ENCODE measurements at regions not wholly inside any gene's neighbourhood (a gene's known extent, or its start where the extent isn't known, plus 50 kb on each side); places are given as distances from the start of the nearest gene placed in this dataset.

DNA sequence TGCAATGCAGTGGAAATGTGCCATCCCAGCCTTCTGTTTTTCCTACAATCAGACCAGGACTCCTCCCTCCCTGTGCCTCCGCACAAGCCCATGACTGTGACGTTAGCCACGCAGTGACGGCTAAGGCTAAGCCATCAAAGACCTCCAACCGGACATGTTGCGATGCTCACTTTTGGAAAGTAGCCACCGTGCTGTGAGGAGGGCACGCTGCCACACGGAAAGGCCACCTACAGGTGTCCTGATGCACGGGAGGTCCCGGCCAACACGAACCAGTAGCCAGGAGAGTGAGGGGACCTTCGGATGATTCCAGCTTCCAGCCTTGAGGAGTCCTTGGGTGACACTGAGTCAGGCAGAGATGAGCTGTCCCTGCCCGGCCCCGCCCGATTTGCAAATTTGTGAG is 53.9 kb downstream of the FOXL1 start:
- no peak for DNase-seq (ENCODE audit: low spot score)

DNA sequence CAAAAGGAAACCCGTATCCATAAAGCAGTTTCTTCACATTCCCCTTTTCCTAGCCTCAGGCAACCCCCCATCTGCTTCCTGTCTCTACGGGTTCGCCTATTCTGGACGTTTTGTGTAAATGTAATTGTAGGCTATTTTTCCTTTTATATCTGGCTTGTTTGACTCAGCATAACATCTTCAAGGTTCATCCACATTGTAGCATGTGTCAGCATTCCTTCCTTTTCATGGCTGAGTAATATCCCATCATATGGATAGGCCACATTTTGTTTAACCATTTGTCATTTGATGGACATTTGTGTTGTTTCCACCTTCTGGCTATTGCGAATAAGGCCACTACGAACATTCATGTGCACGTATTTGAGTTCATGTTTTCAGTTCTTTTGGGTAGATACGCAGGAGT is 54.6 kb downstream of the FOXL1 start:
- no peak for DNase-seq (ENCODE audit: low spot score)

GRCh38 chr16:86634292-86634691 is 55.9 kb downstream of the FOXL1 start:
- DNase-seq (ENCODE audit: low spot score): no peak

- no peak for DNase-seq (ENCODE audit: low spot score)
Measured at GRCh38 chr16:86635176-86635876, 57.0 kb downstream of the FOXL1 start.

- no peak for DNase-seq (ENCODE audit: low spot score)
Measured at GRCh38 chr16:86635926-86636325, 57.6 kb downstream of the FOXL1 start.

GRCh38 chr16:86637744-86638143 is 59.4 kb downstream of the FOXL1 start:
- no peak for DNase-seq (ENCODE audit: low spot score)

DNA sequence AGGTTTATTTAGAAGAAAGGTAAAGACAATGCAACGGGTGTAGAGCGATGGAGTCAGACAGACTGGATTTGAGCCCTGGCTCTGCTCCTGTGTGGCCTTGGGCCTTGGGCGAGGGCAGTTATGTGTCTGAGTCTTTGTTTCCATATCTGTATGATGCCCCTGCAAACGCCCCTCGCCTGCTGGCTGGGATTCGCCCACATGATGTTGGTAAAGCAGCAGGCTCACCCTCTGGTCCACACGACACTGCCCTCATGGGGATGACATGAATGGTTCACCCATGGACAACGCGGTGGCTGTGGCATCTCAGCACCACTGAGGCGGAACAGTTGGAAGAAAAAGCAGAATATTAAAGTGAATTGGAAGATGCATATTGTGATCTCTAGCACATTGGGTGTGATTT is 60.3 kb downstream of the FOXL1 start:
- DNase-seq (ENCODE audit: low spot score): no peak

GRCh38 chr16:86639354-86639753 is 61.0 kb downstream of the FOXL1 start:
- no peak for DNase-seq (ENCODE audit: low spot score)

DNA sequence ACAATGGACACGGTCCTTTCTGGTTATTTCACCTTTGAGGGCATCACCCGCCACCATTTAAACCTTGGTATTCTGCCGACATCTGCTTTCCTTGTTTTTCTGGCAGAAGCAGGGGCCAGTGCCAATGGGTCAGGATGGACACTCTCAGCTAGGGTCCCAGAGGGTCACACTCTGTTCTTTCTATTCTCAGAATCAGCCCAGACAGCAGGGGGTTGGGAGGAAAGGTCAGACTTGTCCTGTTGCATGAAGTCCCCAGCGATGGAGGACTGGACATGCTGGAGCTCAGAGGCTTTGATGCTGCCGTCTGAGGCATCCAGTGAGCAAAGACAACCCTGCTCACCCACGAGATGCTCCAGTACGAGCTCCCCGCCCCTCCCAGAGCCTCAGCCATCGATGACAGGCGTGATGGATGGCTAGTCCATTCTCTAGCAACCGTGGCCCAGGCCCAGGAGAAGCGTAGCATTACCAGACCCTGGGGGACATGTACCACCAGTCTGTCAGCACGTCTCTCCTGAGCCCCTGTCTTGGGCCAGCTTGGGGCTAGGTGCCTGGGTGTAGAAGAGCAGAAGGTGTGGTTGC is 62.0 kb downstream of the FOXL1 start:
- DNase-seq (ENCODE audit: low spot score): no peak

GRCh38 chr16:86642087-86642486 is 63.7 kb downstream of the FOXL1 start:
- no peak for DNase-seq (ENCODE audit: low spot score)

DNA sequence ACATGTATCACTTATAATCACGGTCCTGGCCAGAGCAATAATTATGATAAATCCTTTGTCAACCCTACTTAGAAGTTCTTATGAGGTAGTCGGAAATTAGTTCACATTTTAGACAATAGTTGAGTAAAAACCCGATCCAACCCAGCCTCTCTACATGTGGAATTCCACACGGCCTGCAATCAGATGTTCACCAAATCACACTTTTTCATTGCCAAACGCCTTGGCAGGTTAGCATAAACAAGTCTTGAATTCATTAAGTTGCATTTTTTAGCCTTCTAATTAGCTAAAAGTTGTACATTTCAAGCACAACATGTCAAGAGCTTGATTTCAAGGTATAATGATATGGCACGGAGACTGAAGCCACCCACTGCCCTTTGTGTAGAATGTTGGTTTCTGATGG is 65.3 kb downstream of the FOXL1 start:
- DNase-seq (ENCODE audit: low spot score): no peak

GRCh38 chr16:86647561-86647960 is 69.2 kb downstream of the FOXL1 start:
- no peak for DNase-seq (ENCODE audit: low spot score)

DNA sequence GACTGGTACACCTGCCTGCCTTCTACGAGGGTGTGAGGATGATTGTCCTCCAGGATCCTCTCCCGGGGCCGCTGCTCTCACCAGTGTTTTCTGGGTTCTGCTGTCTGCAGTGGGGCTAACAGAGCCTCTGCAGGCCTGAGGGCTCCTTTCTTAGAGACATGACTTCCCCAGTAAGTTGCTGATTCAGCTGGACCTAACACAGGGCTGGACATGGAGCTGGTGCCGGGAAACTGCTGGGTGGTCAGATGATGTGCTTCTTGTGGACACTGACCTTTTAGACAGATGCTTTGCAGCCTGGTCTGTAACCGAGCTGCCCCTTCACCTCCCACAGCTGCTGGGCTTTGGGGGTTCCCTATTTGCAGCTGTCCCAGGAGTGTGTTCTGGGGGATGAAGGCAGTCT is 71.5 kb downstream of the FOXL1 start:
- DNase-seq (ENCODE audit: low spot score): no peak

GRCh38 chr16:86651013-86651627 is 72.8 kb downstream of the FOXL1 start:
- DNase-seq (ENCODE audit: low spot score): no peak

GRCh38 chr16:86651823-86652222 is 73.5 kb downstream of the FOXL1 start:
- no peak for DNase-seq (ENCODE audit: low spot score)

GRCh38 chr16:86653285-86654006 is 75.1 kb downstream of the FOXL1 start:
- DNase-seq (ENCODE audit: low spot score): no peak

GRCh38 chr16:86657972-86658371 is 79.6 kb downstream of the FOXL1 start:
- DNase-seq (ENCODE audit: low spot score): no peak

- no peak for DNase-seq (ENCODE audit: low spot score)
Measured at GRCh38 chr16:86660623-86661022, 82.3 kb downstream of the FOXL1 start.

DNA sequence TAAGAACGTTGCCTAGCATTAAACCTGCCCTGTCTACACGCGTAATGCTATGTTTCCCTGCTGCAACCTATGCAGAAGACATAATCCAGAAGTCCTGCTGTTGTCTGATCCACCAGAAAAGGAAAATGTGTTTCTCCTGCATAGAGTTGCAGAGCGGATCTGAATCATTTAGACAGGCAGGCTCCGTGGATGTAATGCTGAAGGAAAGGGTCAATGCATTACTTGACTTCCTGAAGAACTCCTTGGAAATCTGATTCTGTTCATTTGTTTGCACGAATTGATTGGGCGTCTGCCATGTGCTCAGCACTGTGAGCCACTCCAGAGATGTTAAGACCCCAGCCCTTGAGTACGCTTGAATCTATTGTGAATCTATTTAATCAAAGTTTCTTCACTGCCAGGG is 83.4 kb downstream of the FOXL1 start:
- no peak for DNase-seq (ENCODE audit: low spot score)

DNA sequence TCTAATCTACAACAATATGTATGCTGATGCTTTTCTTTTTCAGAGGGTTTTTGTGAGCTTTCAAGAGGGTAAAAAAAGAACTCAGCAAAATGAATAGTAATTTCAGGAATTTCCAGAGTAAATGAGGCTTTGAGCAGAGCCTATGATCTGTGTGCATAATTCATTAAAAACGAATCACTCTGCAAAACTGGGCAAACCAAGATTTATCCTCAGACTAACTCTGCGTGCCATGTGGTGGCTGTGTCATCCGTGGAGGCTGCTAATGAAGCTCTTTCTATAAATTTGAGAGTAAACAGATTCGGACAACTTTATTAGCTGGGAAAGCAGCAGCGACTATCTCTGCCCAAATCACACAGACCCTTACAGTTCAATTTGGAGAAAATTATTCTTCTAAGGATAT is 83.8 kb downstream of the FOXL1 start:
- DNase-seq (ENCODE audit: low spot score): no peak

- no peak for DNase-seq (ENCODE audit: low spot score)
Measured at GRCh38 chr16:86662740-86663139, 84.4 kb downstream of the FOXL1 start.

DNA sequence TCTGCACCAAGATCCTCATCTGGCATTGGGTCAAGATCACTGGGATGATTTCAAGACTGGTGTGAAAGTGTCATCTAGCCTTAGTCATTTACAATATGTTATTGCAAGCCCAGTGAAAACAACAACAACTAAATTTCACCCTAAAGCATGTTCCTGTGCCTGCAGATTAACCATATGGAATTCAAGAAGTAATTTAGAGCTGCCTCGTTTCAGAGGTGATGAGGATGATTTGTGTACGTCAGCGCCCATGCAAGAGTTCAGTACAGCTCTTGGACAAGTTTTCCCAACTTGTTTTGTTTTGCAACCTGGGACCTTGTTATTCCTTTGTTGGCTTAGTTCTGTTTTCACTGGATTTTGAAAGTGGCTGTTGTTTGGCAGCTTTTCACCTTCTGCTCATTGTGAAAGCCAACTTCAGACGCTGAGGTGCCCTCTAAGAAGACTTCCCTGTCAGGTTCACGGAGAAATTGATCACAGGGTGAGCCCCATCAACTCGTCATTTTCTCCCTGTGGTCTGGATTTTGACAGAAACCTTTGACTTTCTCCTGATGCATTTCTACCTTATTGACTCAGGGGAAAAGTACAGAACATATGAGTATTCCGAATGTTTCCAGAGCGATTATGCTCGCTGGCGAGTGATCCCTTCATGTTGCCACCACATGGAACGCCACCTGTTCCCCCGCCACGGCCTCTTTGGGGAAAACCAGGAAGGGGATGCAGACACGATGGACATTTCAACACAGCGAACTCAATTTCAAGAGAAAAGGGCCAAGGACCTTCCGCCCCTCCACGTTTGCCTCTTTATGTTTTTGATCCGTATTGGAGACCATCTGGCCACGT is 85.6 kb downstream of the FOXL1 start:
- DNase-seq (ENCODE audit: low spot score): no peak

Measured in CD4-positive, alpha-beta T cell treated with Interleukin-2 at 100 ng/mL for 4 hours (primary cell).